B cell (primary cell): ENCODE measurements at regions not wholly inside any gene's neighbourhood (a gene's known extent, or its start where the extent isn't known, plus 50 kb on each side); places are given as distances from the start of the nearest gene placed in this dataset.

Experiments
- ATAC-seq: fragments of 200-7000 bp; cut with Tn5 transposase; one replicate; pipeline ENCODE4 v1.10.0; 2021; ENCODE audit warnings: low read depth, mild to moderate bottlenecking, moderate number of reproducible peaks, moderate library complexity
- CTCF ChIA-PET: fragments of 350-600 bp; sonication (Branson Sonifier 250); formaldehyde crosslinking; loops from one replicate; lab custom pipeline; 2021; ENCODE audit warnings: antibody characterized with exemption, inconsistent platforms; lab: Charles Lee
- POLR2A ChIA-PET: fragments of 350-600 bp; sonication (Branson Sonifier 250); formaldehyde crosslinking; loops from one replicate; lab custom pipeline; 2021; ENCODE audit warnings: antibody characterized with exemption; lab: Charles Lee
- DNase-seq: peaks from one replicate; pipeline ENCODE4 v3.0.0; 2013
- H2AFZ ChIP-seq: 2 replicates; pipeline ENCODE4 v1.6.1; 2012; ENCODE audit warnings: mild to moderate bottlenecking, low read depth, low read length; ENCODE audit not compliant: insufficient read depth, poor library complexity, severe bottlenecking
- H3K27ac ChIP-seq, 2 donors: 1 replicate in 1 of 2; 2 replicates in 1 of 2; pipeline ENCODE4 v1.5.1; 2012 to 2013; ENCODE audit warnings: low read length in 2 of 2, mild to moderate bottlenecking in 2 of 2, moderate library complexity in 1 of 2
- H3K27me3 ChIP-seq, 4 experiments: fragments of 200-600 bp in 1 of 4; sonication (generic) in 1 of 4; replicated peaks in 1 of 4; 1 replicate in 2 of 4; 2 replicates in 2 of 4; pipeline versions ENCODE4 v1.6.1 to v1.7.0; 2013 to 2016; ENCODE audit warnings: low read length in 3 of 4, mild to moderate bottlenecking in 2 of 4, mixed read lengths in 1 of 4, moderate library complexity in 1 of 4; ENCODE audit not compliant: insufficient read depth in 4 of 4, control insufficient read depth in 3 of 4; ENCODE audit errors: control extremely low read depth in 1 of 4
- H3K36me3 ChIP-seq, 2 experiments: replicated peaks in 1 of 2; 1 replicate in 1 of 2; 2 replicates in 1 of 2; pipeline versions ENCODE4 v1.6.1 to v1.7.1; 2013; ENCODE audit warnings: low read length in 1 of 2; ENCODE audit not compliant: insufficient read depth in 2 of 2, control insufficient read depth in 1 of 2; ENCODE audit errors: control extremely low read depth in 1 of 2, extremely low read depth in 1 of 2
- H3K4me1 ChIP-seq, 2 donors: fragments of 200-600 bp in 1 of 2; sonication (generic) in 1 of 2; 1 replicate in 1 of 2; 2 replicates in 1 of 2; pipeline versions ENCODE4 v1.5.1 to v1.6.1; 2013 to 2017; ENCODE audit warnings: low read length in 2 of 2; ENCODE audit not compliant: control insufficient read depth in 2 of 2, insufficient read depth in 2 of 2
- H3K4me2 ChIP-seq: replicated peaks from 2 replicates; pipeline ENCODE3; 2012; ENCODE audit warnings: mild to moderate bottlenecking, low read depth, low read length; ENCODE audit not compliant: poor library complexity, severe bottlenecking
- H3K4me3 ChIP-seq, 5 experiments: fragments of 200-600 bp in 1 of 5; sonication (generic) in 1 of 5; 1 replicate in 3 of 5; 2 replicates in 2 of 5; pipeline versions ENCODE4 v1.5.1 to v1.7.0; 2011 to 2016; ENCODE audit warnings: low read length in 4 of 5, mild to moderate bottlenecking in 4 of 5, low read depth in 2 of 5, control low read depth in 1 of 5, moderate library complexity in 1 of 5; ENCODE audit not compliant: insufficient read depth in 1 of 5; ENCODE audit errors: control extremely low read depth in 1 of 5, extremely low read depth in 1 of 5
- H3K79me2 ChIP-seq: fragments of 200-600 bp; sonication (generic); one replicate; pipeline ENCODE4 v1.6.0; 2016; ENCODE audit warnings: low read length; ENCODE audit not compliant: control insufficient read depth, insufficient read depth
- H3K9ac ChIP-seq: fragments of 200-600 bp; sonication (generic); 2 replicates; pipeline ENCODE4 v1.6.1; 2017; ENCODE audit warnings: mild to moderate bottlenecking, low read length, moderate library complexity
- H3K9me3 ChIP-seq, 3 donors: one replicate each; pipeline versions ENCODE4 v1.6.1 to v1.7.1; 2013; ENCODE audit warnings: low read length in 2 of 3; ENCODE audit not compliant: control insufficient read depth in 2 of 3, insufficient read depth in 1 of 3; ENCODE audit errors: control extremely low read depth in 1 of 3
- H4K20me1 ChIP-seq: 2 replicates; pipeline ENCODE4 v1.6.0; 2012; ENCODE audit warnings: mild to moderate bottlenecking, low read length; ENCODE audit not compliant: insufficient read depth, control insufficient read depth, poor library complexity, severe bottlenecking
- H3K27ac Mint-ChIP-seq: one replicate; pipeline ENCODE4 v1.8.0; 2021; ENCODE audit warnings: mixed read lengths
- H3K27me3 Mint-ChIP-seq: one replicate; pipeline ENCODE4 v1.8.0; 2021; ENCODE audit warnings: mixed read lengths
- H3K4me1 Mint-ChIP-seq: one replicate; pipeline ENCODE4 v1.8.0; 2021; ENCODE audit warnings: mixed read lengths
- H3K4me3 Mint-ChIP-seq: one replicate; pipeline ENCODE4 v1.8.0; 2021; ENCODE audit warnings: mixed read lengths
- H3K9me3 Mint-ChIP-seq: one replicate; pipeline ENCODE4 v1.8.0; 2022; ENCODE audit warnings: mixed read lengths; ENCODE audit not compliant: insufficient read depth
- CTCF ChIP-seq: fragments of 200-600 bp; IDR thresholded peaks from one replicate; pipeline ENCODE4 v1.8.0; 2022; ENCODE audit warnings: antibody characterized with exemption, mild to moderate bottlenecking
- EZH2 ChIP-seq: IDR thresholded peaks from 2 replicates; pipeline ENCODE4 v1.6.1; 2012; ENCODE audit warnings: borderline replicate concordance, low read depth, mild to moderate bottlenecking, moderate library complexity, low read length; ENCODE audit not compliant: insufficient read depth, poor library complexity, severe bottlenecking
- WGBS: methylation state at CpG from one replicate; pipeline ENCODE4 v1.1.5; 2013; ENCODE audit warnings: missing lambda C conversion rate; ENCODE audit not compliant: insufficient coverage; 5-methylcytosine and 5-hydroxymethylcytosine counted together
- intact Hi-C: fragments of 100-400 bp; cut with micrococcal nuclease; formaldehyde crosslinking; loops from one replicate; pipeline ENCODE4 v1.10.0; 2022

DNA sequence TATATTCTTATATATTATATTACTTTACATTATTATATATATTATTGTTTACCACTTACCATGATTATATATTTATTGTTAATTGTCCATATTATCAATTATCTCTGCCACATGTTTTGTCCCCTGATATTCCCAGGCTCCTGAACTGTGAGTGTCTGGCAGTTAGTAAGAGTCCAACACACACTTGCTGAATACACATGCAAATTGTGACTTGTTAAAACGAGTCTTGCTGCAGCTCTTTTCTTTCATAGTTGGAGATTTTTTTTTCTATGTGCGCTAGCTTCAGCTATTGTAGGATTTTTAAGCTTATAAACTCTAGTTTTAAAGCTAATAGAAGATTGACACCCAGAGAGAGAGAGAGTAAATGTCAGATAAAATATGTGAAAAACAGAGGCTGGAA, 207.8 kb upstream of the FAM3C start:
- no peak for ATAC-seq
- Histone ChIP-seq H3K27ac (no peak overlapping the region), H2AFZ (no peak overlapping the region), H3K79me2 (no peaks in the 10 kb centered on the region), H3K4me1 (no peaks in the 10 kb centered on the region), H4K20me1 (no peaks in the 10 kb centered on the region), H3K9ac (no peak overlapping the region), H3K9me3 (peaks cover 0 to 6% (median 3%) of the 10 kb centered on the region in 3 donors), H3K27me3 (peaks cover 0 to 4% (median 0%) of the 10 kb centered on the region in 4 experiments), H3K36me3 (no peaks in the 10 kb centered on the region), H3K4me3 (no peak overlapping the region), H3K4me2 (no peak overlapping the region)
- CTCF ChIA-PET = no interaction called here
- Mint-ChIP-seq H3K9me3 (peaks cover 2% of the 10 kb centered on the region), H3K27me3 (peaks cover 13% of the 10 kb centered on the region), H3K4me1 (no peaks in the 10 kb centered on the region), H3K27ac (no peak overlapping the region), H3K4me3 (no peak overlapping the region)
- no peak for TF ChIP-seq EZH2
- DNase-seq = no peak
- POLR2A ChIA-PET = no interaction called here
- no CpG with 5 or more reads among the region's 2 CpGs for WGBS
- intact Hi-C loops = no loop called here

DNA sequence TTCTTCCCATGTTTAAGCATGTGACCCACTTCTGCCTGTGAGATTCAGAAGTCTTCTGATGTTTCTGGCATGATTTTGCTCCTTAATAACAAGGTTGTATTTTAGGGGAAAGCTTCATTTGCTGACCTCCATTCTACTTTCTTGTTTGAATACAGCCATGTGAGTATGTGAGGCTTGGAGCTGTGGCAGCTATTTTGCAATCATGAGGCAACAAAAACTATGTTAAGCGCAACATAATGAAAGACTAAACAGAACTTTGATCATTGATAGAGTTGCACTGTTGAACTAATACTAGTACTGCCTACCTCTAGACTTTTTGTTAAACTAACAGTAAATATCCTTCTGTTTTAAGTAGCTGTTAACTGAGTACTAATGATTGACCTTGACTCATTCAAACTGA, 203.8 kb upstream of the FAM3C start:
- H3K9ac ChIP-seq = no peak overlapping the region
- no peak for ATAC-seq
- no peak overlapping the region for H3K27ac ChIP-seq
- intact Hi-C loops = no loop called here
- Mint-ChIP-seq H3K4me1 (no peaks in the 10 kb centered on the region), H3K9me3 (peaks cover 2% of the 10 kb centered on the region), H3K27ac (no peak overlapping the region), H3K4me3 (no peak overlapping the region), H3K27me3 (peaks cover 3% of the 10 kb centered on the region)
- DNase-seq = no peak
- no peak overlapping the region for H2AFZ ChIP-seq
- TF ChIP-seq EZH2 (no peak), CTCF (no peak)
- H3K36me3 ChIP-seq = no peaks in the 10 kb centered on the region
- CTCF ChIA-PET = no interaction called here
- H3K4me2 ChIP-seq = no peak overlapping the region
- no peaks in the 10 kb centered on the region for H3K27me3 ChIP-seq
- H3K4me1 ChIP-seq = no peaks in the 10 kb centered on the region
- no peak overlapping the region for H3K4me3 ChIP-seq
- peaks cover 0 to 3% (median 3%) of the 10 kb centered on the region in 3 donors for H3K9me3 ChIP-seq
- POLR2A ChIA-PET = no interaction called here
- WGBS = no CpG with 5 or more reads among the region's 1 CpG
- no peaks in the 10 kb centered on the region for H4K20me1 ChIP-seq
- no peaks in the 10 kb centered on the region for H3K79me2 ChIP-seq
